HG02571 (cell line): ENCODE measurements at regions not wholly inside any gene's neighbourhood (a gene's known extent, or its start where the extent isn't known, plus 50 kb on each side); places are given as distances from the start of the nearest gene placed in this dataset.

Source experiments
- ATAC-seq: cut with Tn5 transposase; IDR thresholded peaks from one replicate; pipeline ENCODE4 v1.9.1; 2021; ENCODE audit warnings: mild to moderate bottlenecking, moderate library complexity; ENCODE audit not compliant: unreplicated experiment

DNA sequence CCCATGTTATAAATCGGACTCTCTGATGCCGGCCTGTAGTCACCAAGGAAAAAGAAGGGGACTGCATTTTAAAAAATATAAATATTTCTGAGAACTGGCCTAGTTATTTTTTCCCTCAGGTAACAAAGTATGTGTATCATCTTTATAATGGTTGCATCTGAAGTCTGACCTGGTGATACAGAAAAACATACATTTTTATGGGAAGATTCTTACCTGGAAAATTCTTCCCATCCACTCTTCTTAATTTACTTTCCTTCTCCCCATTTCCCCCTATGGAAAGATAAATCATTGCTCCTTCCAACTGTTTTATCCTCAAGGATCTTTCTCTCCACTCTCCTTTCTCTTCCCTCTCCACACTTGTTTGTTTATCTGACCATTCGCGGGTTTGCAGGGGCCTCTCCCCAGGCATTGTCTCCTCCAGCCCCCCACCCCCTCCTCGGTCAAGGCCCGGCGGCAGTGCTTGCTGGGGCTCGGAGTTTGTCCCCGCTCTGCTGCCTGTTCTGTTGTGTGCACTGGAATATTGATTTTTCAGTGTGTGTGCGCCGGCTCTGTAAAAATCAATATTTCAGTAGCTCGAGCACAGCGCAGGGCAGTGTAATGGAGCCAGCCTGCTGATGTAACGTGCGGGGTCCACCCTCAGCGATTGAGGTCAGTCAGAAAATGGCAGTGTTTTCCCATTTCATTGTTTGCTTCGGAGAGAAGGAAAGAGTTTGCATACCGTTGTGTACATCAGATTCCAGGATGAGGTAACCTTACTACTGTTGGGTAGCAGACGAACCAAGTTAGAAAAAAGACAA is 199.5 kb upstream of the NFE2L3 start:
- no peak for ATAC-seq

DNA sequence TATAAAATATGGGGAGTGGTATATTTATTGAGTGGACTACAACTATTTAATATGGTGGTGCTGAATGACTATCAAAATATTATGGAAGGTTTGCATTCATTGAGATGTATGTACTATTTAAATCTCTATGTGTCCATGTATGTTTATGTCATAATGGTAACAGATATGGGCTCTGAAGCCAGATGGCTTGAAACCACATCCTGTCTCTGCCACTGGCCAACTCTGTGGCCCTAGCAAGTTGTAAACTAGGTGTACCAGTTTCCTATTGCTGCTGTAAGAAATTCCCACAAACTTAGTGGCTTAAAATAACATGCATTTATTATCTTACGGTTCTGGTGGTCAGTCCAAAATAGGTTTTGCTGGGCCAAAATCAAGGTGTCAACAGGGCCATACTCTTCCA is 198.1 kb upstream of the NFE2L3 start:
- ATAC-seq: no peak

DNA sequence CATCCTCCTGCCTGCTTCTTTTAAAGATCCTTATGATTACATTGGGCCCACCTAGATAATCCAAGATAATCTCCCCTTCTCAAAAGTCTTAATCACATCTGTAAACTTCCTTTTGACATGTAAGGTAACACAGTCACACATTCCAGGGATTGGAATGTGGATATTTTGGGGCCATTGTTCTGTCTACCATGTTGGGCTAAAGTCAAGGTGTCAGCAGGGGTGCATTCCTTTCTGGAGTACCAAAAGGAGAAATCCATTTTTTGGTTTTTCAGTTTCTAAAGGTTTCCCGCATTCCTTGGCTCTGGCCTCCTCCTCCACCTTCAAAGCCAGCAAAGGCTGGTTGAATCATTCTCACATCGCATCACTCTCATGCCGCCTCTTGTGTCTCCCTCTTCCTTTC is 197.6 kb upstream of the NFE2L3 start:
- ATAC-seq: no peak

DNA sequence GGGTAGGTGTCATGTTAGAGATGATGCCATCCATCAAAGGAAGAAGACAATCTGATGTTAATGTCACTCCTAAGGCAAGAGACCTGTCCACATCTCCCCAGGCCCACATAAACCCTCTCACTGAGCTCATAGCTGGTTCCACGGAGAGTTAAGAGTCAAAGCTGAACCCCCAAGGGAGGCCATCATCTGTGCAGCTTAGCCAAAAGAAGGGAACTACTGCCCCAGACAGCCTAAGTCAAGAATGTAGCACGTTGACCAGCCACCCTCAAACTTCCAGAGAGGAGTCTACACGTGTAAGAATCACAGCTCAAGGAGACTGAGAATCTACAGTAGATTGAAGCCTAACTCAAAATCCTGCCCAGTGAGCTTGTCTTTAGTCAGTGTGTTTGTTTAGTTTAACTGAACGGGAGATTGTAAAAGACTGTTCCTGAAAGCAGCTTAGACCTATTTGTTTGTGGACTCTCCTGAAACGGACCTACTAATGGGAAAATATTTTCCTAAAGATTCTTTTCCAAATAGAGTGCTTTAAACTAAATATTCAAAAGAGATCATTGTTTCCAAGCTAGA is 192.7 kb upstream of the NFE2L3 start:
- no peak for ATAC-seq

DNA sequence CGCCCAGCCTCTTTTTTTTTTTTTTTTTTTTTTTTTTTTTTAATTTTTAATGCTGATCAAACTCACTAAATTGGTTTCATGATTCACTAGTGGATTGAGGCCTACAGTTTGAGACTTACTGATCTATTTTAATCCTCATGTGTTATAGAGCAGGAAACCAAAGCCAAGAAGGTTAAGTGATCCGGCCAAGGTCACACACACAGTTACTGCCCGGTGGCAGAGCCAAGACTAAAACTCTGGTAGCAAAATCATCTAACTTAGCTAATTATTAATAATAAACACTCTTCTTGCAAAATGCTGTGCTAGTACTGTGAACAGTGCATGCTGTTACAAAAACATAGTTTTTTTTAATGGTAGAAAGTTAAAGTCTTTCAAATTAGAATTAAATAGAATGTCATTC is 188.3 kb upstream of the NFE2L3 start:
- ATAC-seq: no peak

DNA sequence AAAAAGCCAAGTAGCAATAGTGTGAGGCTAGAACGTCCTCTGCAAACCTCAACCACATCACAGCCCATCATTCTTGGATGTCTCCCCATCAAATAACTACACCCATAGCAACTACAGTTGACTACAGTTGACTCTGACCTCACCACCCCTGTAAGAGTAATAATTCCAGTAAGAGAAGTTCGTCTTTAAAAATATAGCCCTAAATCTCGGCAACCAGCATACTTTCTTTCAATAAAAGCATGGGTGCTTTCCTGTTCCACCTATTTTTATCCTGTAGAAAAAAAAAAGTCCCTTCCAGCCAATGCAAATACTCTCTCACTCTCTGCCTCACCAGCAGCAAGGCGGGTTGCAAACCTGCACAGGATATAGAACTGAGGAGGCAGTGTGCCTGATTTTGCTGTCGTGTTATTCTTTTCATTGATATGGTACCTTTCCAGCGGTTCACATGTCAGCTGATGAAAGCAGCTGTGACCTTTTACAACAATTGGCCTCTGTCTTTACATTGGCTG is 187.5 kb upstream of the NFE2L3 start:
- ATAC-seq: peak; percentile 29

DNA sequence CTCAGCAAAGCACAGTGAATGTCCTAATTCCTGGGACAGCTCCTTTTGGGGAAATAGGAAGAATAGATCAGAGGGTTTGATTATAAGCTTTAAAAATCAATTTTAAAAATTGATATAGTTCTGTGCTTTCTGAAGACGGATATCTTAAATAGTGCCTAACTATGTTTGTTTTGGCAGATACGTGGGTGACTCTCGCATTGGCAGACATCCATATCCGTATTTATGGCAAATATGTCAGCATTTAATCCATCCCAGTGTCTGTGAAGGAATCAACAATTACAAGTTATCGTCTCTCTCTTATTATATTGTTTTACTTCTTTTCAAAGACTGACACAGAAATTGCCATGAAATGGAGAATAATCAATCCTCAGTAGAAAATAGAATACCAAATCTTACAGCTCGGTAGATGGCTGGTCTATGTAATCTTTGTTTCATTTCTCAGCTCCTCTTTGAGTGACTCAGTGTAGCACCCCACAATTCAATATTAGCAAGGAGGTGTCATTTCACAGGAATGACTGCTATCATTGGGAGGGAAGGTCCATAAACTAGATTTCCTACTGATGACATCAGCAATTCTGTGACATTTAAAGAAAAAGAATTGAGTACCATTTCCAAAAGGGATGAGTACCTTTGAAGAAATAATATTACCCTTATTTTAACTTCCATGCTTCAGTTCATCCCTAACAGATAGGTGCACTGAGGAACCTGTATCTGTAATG is 186.4 kb upstream of the NFE2L3 start:
- ATAC-seq: no peak

DNA sequence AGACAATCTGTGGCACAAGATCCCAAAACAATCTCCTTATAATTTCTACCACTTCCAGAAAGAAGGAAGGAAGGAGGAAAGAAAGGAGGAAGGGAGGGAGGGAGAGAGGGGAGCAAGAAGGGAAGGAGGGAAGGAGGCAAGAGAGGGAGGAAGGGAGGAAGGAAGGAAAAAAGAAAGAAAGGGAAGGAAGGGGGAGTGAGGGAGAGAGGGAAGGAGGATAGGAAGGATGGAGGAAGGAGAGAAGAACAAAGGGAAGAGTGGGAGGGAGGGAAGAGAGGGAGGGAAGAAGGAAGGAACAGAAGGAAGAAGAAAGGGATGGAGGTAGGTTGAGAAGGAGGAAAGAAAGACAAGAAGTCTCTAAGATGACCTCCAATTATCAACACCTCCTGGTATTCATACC is 185.5 kb upstream of the NFE2L3 start:
- ATAC-seq: no peak

DNA sequence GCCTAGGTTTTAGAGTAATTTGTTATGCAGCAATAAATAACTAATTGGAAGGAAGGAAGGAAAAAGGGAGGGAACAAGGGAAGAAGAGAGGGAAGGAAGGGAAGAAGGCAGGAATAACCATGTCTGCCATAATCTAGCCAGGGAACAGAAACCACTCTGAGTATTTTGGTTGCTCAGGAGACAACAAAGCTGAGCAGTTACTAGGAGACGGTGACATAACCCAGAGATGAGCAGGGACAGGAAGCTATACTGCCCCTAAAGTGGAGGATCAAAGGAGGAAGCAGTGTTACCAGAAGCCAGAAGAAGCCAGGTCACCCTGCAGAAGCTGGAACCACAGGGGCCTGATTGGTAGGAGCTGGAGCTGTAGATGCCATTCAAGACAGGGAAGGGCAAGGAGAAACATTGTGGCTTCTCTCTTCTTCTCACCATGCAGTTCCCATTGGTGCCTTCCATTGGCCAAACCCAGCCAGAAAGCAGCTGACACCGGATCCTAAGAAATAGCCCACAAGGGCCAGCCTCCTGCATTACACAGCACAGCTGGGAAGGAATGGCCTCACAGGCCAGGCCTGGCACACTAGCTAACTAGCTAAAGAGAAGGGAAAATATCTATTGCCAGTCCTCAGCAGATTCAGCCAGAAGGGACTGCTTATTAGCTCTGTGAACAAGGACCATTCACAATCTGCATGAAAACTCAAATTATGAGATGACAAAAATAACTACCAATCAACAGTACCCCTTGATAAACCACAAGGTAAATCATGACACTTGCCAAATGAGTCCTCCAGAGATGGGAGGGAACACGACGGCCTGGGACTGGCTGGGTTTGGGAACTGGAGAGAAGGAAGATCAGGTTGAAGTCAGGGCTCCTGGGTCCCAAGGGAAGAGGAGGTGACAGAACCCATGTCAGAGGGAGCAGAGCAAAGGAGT is 184.5 kb upstream of the NFE2L3 start:
- peak; percentile 22 for ATAC-seq

DNA sequence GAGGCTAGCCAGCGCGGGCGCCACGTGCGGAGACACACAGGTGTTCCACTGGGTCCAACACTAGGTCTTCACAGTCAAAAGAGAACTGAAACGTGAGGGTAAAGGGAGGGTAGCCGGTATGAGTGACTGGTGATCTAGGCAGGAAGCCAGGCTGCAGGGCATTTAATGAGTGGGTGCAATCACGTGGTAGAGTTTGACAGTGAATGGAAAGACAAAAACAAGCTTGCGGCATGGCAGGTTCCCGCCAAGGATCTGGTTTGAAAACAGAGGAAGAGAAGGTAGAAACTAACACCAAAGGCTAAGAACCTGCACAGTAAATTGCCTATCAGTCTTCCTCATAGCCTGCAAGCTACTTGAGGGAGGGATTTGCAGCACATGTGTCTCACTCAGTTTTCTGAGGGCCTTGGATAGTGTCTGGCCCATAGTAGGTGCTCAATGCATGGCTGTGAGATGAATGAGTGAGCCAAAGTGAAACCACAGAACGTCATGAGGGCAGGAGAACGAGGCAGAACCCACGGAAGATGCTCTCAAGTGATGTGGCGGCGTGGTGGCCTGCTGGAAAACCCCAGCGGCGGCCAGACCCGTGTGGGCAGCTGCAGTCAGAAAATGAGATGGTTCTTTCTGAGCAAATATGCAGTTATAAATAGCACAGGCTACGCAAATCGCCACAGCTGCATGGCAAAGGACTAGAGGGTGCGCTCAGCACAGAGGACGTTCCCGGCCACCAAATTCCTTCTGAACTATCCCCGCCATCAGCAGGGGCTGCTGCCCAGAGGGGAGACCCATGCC is 183.6 kb upstream of the NFE2L3 start:
- ATAC-seq: peak; percentile 66

DNA sequence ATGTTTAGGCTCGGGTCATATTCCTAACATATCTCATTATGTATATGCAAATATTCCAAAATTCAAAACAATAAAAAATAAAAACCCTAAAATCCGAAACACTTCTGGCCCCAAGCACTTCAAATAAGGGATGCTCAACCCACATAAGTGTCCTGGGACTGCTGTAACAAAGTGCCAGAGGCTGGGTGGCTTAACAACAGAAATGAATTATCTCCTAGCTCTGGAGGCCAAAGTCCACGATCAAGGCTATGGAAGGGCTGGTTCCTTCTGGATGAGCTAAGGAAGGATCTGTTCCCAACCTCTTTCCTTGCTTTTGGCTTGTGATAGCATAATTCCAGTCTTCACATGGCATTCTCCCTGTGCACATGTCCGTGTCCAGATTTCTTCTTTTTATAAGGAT is 181.6 kb upstream of the NFE2L3 start:
- ATAC-seq: no peak

DNA sequence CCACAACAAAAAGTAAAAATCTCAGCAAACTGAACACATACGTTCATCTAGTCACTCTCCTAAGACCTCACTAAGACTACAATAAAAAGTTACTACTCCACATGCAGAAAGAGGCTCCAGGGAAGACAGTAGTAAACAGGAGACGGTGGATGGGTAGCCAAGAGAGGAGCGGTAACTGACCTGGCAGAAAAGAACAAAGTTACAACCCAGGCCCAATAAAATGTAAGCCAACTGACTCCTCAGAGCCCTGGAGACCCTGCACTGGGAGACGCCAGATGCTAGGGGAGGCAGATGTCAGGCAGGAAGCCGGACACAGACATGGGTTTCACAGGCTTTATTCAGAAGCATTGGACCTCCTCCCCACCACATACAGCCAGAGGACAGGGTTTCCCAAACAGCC is 181.1 kb upstream of the NFE2L3 start:
- ATAC-seq: no peak

DNA sequence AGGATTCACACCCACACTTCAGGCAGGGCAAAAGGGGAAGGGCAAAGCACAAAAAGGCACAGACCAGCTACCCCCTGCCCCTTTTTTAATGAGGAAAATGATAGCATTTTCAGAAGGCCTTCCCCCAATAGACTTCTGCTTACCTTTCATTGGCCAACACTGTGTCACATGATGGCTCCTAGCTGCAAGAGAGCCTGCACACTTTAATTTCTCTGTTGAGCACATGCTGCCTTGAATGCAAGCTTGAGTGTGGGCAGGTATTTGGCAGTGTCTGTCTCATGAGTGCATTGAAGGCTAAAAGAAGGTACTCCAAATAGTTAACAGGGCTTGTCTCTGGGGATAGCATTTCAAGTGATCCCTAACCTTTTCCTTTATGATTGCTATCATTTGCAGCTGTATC is 175.4 kb upstream of the NFE2L3 start:
- ATAC-seq: no peak

DNA sequence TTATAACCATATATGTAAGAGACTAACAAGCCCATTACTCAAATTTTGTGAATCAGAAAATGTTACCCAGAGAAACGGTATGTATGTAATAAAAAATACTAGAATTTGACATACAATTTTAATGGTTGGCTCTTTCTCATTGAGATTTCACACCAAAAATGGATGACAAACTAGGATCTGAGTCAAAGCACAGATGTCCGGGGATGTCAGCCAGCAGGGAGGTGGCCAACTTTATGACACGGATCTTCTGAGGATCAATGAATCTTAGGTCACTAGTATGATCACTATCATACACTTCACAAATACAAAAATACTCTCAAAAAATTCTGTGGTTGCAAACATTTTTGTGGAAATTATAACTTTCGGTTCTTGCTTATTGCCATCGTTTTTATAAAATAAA is 173.5 kb upstream of the NFE2L3 start:
- no peak for ATAC-seq

DNA sequence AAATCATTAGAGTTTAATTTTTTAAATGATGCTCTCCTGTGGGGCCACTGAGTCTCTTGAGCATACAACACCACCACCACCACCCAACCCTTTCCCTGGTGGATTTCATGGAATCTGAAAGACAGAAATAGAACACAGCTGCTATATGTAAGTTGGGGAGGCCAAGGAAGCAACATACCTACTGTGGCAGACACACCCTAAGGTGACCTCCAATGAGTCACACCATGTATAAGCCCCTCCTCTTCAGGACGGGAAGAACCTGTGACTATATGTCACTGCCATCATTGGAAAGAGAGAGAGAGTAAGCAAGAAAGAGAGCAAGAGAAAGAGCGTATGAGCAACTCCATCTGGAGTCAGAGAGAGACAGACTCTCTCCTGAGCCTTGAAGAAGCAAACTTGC is 172.4 kb upstream of the NFE2L3 start:
- no peak for ATAC-seq

DNA sequence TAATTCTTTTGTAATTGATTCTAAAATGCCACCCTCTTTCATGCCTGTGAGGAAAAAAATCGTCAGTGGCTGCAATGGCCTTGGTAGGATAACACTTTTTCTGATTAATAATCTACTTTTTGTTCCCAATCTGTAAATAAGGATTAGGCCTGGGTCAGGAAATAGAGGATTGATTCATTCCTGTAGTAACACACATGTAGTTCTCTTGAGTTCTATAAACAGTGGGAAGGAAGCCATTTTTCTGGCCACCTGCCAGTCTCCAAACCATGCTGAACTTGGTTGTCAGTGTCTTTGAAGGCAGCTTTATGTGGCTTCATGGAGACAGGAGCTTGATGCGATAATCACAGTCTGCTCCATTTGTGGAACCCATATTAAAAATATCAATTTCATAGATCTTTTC is 169.3 kb upstream of the NFE2L3 start:
- no peak for ATAC-seq

DNA sequence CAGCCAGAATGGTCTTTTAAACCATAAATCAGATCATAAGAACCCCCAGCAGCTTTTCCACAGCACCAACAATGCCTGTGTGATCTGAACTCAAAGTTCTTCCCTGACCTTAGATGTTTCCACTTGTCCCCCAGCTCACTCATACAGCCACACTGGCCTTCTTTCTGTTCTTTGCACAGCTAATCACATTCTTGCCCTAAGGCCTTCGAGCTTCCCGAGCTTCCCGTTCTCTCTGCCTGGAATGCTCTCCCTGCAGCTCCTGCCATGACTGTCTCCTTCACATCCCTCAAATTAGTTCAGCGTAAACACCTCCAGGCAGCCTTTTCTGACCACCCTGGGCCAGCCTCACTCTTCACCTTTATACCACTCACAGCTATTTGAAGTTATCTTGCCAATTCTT is 166.8 kb upstream of the NFE2L3 start:
- no peak for ATAC-seq

DNA sequence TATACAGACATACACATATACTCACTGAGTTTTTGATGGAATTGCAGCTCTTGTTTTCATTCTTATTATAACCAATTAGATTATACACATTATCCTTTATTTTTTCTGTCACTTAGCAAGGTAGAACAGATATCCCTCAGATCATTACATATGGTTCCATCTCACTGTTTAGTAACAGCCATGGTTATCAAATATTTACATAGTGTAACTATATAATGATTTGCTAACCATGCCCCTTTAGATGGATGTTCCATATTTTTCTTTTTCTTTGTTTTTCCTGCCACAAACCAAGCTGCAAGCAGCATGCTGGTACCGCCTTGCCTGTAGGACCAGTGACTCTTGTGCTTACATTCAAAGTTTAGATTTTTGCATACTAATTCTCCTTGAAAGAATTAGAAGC is 163.4 kb upstream of the NFE2L3 start:
- no peak for ATAC-seq

DNA sequence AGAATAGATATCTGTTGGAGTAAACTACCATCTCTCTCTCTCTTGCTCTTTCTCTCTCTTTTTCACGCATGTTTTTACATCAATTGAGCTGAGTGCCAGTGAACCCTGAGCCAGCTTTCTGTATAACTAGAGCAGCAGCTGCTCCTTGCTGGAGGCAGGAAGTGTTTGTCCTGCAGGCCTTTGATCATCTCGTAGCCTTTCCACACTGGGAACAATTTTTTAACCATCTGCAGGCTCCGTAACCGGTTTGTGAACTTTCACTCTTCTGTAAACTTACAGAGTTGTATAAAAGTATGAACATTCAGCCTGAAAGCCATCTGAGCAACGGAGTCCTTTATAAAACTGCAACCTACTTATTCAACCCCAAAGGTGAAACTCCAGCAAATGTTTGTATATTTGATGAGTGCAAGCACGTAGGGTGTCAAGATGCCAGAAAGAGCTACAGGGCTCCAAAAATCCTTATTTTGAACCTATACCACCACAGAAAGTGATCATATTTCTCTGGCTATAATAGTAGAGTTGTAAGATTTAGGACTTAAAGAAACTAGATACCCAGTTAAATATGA is 162.8 kb upstream of the NFE2L3 start:
- no peak for ATAC-seq

DNA sequence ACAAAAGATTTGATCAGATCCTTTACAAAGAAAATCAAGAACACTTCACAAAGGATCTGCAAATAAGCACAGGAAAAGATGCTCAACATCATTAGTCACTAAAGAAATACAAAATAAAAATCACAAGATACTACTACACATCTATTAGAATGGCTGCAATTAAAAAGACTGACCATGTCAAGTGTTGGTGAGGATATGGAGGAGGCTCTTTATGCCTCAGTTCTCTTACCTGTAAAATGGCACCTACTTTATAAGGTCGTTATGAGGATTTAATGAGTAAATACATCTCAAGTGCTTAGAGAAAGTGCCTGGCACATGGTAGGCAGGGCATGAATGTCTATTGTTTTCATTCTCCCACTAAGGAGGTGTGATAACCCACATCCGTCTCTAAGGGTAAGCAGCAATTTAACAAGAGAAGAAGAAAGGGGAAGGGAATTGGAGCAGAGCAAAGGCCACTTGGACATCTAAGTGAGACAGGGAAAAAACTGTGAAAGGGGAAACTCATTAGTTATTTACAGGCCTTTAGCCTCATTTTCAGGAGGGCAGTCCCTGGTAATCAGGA is 157.5 kb upstream of the NFE2L3 start:
- ATAC-seq: no peak
